Neural progenitor cell (in vitro differentiated cells): ENCODE measurements at regions not wholly inside any gene's neighbourhood (a gene's known extent, or its start where the extent isn't known, plus 50 kb on each side); places are given as distances from the start of the nearest gene placed in this dataset.

Experiments
- EZH2phosphoT487 ChIP-seq: fragments of 200-600 bp; sonication (generic); IDR thresholded peaks from 2 replicates; pipeline ENCODE4 v1.6.1; 2017; ENCODE audit warnings: antibody characterized with exemption
- TF ChIP-seq, protein P1 (sequence below): fragments of 200-600 bp; sonication (generic); IDR thresholded peaks from 2 replicates; pipeline ENCODE4 v1.5.1; 2017; ENCODE audit warnings: antibody characterized with exemption, mild to moderate bottlenecking

DNA sequence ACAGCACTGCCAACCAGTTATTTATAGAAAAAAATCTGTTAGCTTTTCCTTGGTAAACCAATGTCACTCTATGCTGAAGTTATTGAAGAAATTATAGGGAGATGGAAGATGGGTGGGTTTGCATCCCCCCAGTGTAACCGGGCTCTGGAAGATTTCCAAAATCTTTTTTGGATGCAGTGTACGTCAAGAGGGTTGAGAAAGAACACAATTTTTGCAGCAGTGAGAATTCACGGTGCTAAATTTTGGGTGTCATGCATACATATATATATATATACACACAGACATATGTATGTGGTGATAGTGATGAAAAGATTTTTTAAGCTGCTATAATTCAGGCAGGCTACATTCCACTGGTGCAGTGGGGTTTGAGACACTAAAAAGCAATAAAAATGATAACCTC is 91.4 kb upstream of the MAGI3 start:
- TF ChIP-seq, protein P1, sequence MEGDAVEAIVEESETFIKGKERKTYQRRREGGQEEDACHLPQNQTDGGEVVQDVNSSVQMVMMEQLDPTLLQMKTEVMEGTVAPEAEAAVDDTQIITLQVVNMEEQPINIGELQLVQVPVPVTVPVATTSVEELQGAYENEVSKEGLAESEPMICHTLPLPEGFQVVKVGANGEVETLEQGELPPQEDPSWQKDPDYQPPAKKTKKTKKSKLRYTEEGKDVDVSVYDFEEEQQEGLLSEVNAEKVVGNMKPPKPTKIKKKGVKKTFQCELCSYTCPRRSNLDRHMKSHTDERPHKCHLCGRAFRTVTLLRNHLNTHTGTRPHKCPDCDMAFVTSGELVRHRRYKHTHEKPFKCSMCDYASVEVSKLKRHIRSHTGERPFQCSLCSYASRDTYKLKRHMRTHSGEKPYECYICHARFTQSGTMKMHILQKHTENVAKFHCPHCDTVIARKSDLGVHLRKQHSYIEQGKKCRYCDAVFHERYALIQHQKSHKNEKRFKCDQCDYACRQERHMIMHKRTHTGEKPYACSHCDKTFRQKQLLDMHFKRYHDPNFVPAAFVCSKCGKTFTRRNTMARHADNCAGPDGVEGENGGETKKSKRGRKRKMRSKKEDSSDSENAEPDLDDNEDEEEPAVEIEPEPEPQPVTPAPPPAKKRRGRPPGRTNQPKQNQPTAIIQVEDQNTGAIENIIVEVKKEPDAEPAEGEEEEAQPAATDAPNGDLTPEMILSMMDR, result no peak
- TF ChIP-seq EZH2phosphoT487, result no peak
